ENCODE measurements at regions not wholly inside any gene's neighbourhood (a gene's known extent, or its start where the extent isn't known, plus 50 kb on each side); places are given as distances from the start of the nearest gene placed in this dataset.

- FAIRE-seq = no peak
- H3K27me3 ChIP-seq (replicated peaks in 1 of 4; ENCODE audit: control insufficient read depth in 3 of 4, extremely low read depth in 1 of 4, insufficient read depth in 3 of 4, low read length in 3 of 4) = no peaks in the 10 kb centered on the region
- H3K4me3 ChIP-seq (ENCODE audit: extremely low read depth in 1 of 4, insufficient read depth in 2 of 4, low read depth in 3 of 4, low read length in 4 of 4) = no peak overlapping the region
- no peak overlapping the region for H3K4ac ChIP-seq (replicated peaks; ENCODE audit: insufficient read length, low read depth, low read length)
- H3K4me1 ChIP-seq (replicated peaks in 1 of 4; ENCODE audit: control insufficient read depth in 3 of 4, insufficient read depth in 4 of 4, low read length in 3 of 4) = no peaks in the 10 kb centered on the region
- no peak overlapping the region for H2AK5ac ChIP-seq (ENCODE audit: low read depth, low read length)
- no peak overlapping the region for H4K8ac ChIP-seq (ENCODE audit: extremely low read depth, insufficient read depth, low read length)
- no peak for DNase-seq (ENCODE audit: low read depth in 1 of 2, low spot score in 2 of 2)
- no peak overlapping the region for H3K56ac ChIP-seq (replicated peaks; ENCODE audit: insufficient read length, low read depth, low read length)
- no peaks in the 10 kb centered on the region for H3K9me3 ChIP-seq (ENCODE audit: insufficient read depth in 2 of 2, low read depth in 1 of 2, low read length in 1 of 2)
- H2BK15ac ChIP-seq (ENCODE audit: low read length) = no peak overlapping the region
- no peak overlapping the region for H2BK5ac ChIP-seq (ENCODE audit: low read depth, low read length)
- ChIA-PET CTCF (ENCODE audit: partially characterized antibody) (interaction anchor here (1.1 kb wide), 1 partner anchor 9 kb away, joined by 3 read pairs; no protein-coding TSS in a partner anchor), POLR2A (ENCODE audit: partially characterized antibody) (no interaction called here)
- H3K79me1 ChIP-seq (ENCODE audit: low read depth, low read length) = no peaks in the 10 kb centered on the region
- H3K14ac ChIP-seq (ENCODE audit: insufficient read length) = no peak overlapping the region
- no peak overlapping the region for H3K27ac ChIP-seq (ENCODE audit: low read depth, low read length)
- no peak overlapping the region for H3K4me2 ChIP-seq (ENCODE audit: insufficient read depth in 1 of 2, low read depth in 2 of 2, low read length in 2 of 2)
- H3K36me3 ChIP-seq (ENCODE audit: control insufficient read depth in 2 of 4, insufficient read depth in 4 of 4, low read length in 3 of 4) = no peaks in the 10 kb centered on the region
- H3K79me2 ChIP-seq (ENCODE audit: control insufficient read depth in 1 of 2, insufficient read depth in 2 of 2, low read length in 2 of 2) = no peaks in the 10 kb centered on the region
- no peak overlapping the region for H4K5ac ChIP-seq (ENCODE audit: insufficient read length, low read depth, low read length)
- H4K20me1 ChIP-seq (replicated peaks in 1 of 2; ENCODE audit: control insufficient read depth in 1 of 2, insufficient read depth in 2 of 2, low read length in 2 of 2) = no peaks in the 10 kb centered on the region
- no peak overlapping the region for H2BK20ac ChIP-seq (ENCODE audit: low read length)
- H3K23ac ChIP-seq (ENCODE audit: insufficient read length) = no peak overlapping the region
- H3K9ac ChIP-seq (replicated peaks in 1 of 4; ENCODE audit: extremely low read depth in 1 of 4, low read depth in 3 of 4, low read length in 3 of 4) = no peak overlapping the region
- H2AFZ ChIP-seq (ENCODE audit: low read length) = no peak overlapping the region; the same call in 1 of the 2 replicates
- no peak overlapping the region for H3K18ac ChIP-seq (ENCODE audit: extremely low read depth, low read length)
- H3K23me2 ChIP-seq (ENCODE audit: low read depth, low read length) = no peaks in the 10 kb centered on the region
- no peak overlapping the region for H2BK120ac ChIP-seq (replicated peaks; ENCODE audit: low read depth, low read length)
- TF ChIP-seq MAFK (IDR thresholded peaks at IDR 0.05; ENCODE audit: low read depth, low read length) = no peak
- TF ChIP-seq RFX5 (IDR thresholded peaks at IDR 0.05; ENCODE audit: borderline replicate concordance, low read depth, low read length) = no peak
- TF ChIP-seq CBX5 (IDR thresholded peaks at IDR 0.05; ENCODE audit: low read depth, low read length) = no peak
- no peak for TF ChIP-seq NRF1 (IDR thresholded peaks at IDR 0.05; ENCODE audit: low read depth, low read length)
- no peak for TF ChIP-seq KDM5A (IDR thresholded peaks at IDR 0.05; ENCODE audit: low read length)
- no peak overlapping the region for H4K91ac ChIP-seq (replicated peaks; ENCODE audit: insufficient read length, low read length)
- WGBS, 2 experiments (ENCODE audit: extremely low coverage in 1 of 2, insufficient coverage in 1 of 2, insufficient read length in 1 of 2, insufficient replicate concordance in 2 of 2, low coverage in 1 of 2, low lambda C conversion rate in 2 of 2, missing lambda C conversion rate in 1 of 2) = 90% methylated on average over 1 of the region's 1 CpG; no CpG with 5 or more reads in 1 of the 2 experiments
- no peak overlapping the region for H2BK12ac ChIP-seq (ENCODE audit: low read depth, low read length)
Observed at GRCh38 chrY:16629146-16629545, 1250.9 kb downstream of the CDY2B start.
